ENCODE measurements at regions not wholly inside any gene's neighbourhood (a gene's known extent, or its start where the extent isn't known, plus 50 kb on each side); places are given as distances from the start of the nearest gene placed in this dataset.

- intact Hi-C loops (cut with micrococcal nuclease), result no loop called here
Observed at GRCh38 chr3:170784406-170784805, 85.6 kb downstream of the RPL22L1 start.

DNA sequence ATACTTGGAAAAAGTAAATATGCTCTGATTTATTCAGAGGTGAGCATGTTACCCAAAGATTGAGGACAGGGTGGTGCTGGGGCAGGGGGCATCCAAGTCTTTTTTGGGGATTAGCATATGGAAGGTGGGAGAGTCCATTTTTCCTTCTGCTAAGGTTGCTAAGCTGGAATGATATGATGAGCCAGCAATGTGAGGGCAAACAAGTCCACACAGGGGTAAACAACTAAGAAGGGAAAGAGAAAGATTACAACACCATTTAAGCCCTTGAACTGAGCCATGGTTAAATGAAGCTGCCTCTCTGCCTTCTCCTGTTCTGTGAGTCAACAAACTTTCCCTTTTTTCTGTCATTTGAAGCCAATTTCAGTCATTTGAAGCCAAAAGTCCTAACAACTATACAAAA, 89.0 kb downstream of the RPL22L1 start:
- intact Hi-C loops (cut with micrococcal nuclease), result no loop called here

GRCh38 chr3:170780471-170780870, 89.5 kb downstream of the RPL22L1 start:
- intact Hi-C loops (cut with micrococcal nuclease), result no loop called here

DNA sequence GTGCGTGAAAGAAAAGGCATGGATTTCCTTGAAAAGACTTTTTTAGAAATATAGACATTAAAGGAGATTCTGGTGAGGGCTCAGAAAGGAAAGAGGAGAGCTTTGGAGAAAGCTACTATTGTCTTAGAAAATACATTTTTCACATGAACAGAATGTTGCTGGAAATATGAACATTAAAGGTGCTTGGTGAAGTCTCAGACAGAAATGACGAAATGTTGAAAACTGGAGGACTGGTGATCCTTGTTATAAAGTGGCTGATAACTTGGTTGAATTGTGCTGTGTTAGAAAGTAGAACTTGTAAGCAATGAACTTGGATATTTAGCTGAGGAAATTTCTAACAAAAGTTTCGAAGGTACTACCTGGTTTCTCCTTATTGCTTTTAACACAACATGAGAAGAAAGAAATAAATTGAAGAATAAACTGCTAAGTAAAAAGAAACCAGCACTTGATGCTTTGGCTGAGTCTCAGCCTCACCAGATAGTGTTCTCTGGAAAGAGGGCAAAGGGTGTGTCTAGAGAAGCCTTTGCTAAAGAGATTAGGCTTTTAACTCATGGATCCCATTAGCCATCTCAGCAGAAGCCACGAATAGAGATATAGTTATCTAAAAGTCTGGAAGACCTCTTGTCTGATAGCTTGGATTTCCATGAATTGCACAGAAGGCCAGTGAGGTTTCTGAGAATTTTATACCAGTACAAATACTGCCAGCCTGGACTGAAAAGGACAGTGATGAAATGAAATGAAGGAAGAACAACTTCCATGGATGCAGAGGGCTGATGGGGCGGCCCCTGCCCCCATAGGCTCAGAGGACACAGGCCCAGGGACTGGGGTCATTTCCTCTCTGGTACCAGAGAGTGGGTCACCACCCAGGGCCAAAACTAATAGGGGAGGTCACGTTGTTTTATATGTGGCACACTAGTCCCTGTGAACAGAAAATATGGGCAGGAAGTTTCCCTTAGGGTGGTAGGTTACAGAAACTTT, 91.5 kb downstream of the RPL22L1 start:
- intact Hi-C loops (cut with micrococcal nuclease), result no loop called here

- intact Hi-C loops (cut with micrococcal nuclease), result no loop called here
Observed at GRCh38 chr3:170777564-170777926, 92.5 kb downstream of the RPL22L1 start.

DNA sequence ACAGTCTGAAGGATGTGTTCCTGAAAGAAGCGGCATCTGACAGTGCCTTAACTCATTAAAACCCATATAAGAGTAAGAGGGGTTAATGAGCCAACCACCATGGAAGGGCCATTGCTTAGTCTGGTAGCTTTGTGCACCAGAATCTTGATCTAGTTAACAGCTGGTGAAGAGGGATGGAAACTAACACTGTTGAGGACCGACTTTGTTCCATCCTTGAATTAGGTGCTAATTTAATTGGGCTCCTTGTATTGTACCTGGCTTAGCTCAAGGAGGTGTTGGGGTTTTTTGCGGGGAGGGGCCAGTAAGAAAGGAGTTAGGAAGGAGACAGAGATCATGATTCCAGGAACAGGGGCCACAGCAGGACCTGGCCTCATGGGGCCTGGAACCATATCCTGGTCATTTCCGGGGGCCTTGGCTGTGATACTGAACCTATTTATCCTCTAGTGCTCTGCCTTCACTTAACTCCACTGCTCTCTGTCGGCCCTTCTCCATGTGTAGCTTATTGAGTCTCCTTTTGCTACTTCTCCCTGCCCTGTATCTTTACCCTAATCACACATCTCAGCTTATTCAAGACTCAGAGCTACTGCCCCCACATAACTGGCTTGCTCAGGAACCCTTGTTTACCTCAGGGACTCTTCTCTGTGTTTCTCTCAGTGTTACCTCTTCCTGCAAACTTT, 93.0 kb downstream of the RPL22L1 start:
- intact Hi-C loops (cut with micrococcal nuclease), result no loop called here

GRCh38 chr3:170773682-170774425, 96.1 kb downstream of the RPL22L1 start:
- intact Hi-C loops (cut with micrococcal nuclease), result no loop called here

GRCh38 chr3:170772175-170772574, 97.8 kb downstream of the RPL22L1 start:
- intact Hi-C loops (cut with micrococcal nuclease), result no loop called here

DNA sequence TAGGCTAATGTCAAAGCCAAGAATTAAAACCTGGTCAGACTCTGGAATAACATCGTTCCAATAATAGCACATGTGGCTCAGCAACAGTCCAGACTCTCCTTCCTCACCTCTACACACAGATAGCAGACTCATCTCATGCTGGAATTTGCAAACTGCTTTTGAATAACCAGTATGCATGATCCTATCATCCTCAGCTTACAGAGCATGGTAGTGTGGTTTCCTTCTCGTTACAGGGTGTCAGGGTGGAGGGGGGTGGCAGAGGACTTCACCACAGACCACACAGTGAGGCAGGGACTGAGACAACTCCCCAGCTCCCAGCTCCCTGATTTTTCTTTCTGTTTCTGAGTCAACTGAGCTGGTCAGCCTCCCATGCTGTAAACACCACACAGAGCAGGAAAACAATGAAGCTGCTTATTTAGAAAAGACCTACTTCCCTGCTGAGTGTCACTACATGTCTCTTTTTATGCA, 101.6 kb downstream of the RPL22L1 start:
- intact Hi-C loops (cut with micrococcal nuclease), result no loop called here

- intact Hi-C loops (cut with micrococcal nuclease), result no loop called here
Observed at GRCh38 chr3:170767576-170767941, 102.4 kb downstream of the RPL22L1 start.

- intact Hi-C loops (cut with micrococcal nuclease), result no loop called here
Observed at GRCh38 chr3:170766823-170767575, 103.0 kb downstream of the RPL22L1 start.

GRCh38 chr3:170766253-170766652, 103.7 kb downstream of the RPL22L1 start:
- intact Hi-C loops (cut with micrococcal nuclease), result no loop called here

DNA sequence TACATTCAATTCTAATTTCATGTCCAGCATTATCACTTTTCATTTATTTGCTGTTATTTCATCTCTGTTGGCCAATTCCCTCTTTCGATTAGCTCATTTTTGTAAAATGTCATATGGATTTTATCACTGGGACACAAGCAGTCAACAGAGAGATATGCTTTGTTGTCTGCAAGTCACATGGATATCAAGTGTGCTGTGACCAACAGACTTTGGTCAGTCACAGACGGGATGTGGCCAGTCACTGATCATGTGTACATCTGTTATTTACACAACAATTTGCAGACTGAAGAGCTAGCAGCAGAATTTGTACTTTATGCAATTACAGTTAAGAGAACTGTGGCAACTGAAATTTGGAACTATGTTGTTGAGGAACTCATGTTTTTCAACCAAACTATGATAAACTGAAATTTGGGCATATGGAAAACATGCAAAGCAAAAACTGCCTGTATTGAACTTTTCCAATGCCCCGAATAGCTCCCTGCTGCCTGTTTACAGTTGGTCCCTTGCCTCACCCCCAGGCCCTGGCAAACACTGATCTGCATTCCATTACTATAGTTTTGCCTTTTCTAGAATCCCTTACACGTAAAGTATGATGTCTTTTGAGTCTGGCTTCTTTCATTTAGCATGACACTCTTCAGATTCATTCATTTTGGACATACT, 104.4 kb downstream of the RPL22L1 start:
- intact Hi-C loops (cut with micrococcal nuclease), result no loop called here

GRCh38 chr3:170764017-170764416, 106.0 kb downstream of the RPL22L1 start:
- intact Hi-C loops (cut with micrococcal nuclease), result no loop called here

GRCh38 chr3:170762064-170762463, 107.9 kb downstream of the RPL22L1 start:
- intact Hi-C loops (cut with micrococcal nuclease), result no loop called here

DNA sequence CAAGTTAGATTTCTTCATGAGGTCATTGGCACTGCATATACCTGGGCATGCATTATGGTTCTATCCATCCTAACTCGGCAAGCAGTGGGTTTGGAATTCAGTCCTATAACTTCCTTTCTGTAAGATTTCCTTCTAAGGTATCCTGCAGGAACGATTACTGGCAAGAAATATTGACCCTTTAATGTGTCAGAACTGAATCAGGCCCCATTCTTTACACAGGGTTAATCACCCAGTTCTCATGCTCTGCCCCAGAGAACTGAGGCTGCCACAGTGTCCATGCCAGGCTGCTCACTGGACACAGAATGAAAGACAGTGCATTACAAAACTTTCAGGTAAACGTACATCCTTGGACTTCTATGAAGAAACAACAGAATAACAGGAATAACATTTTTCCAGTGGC, 108.9 kb downstream of the RPL22L1 start:
- intact Hi-C loops (cut with micrococcal nuclease), result no loop called here

DNA sequence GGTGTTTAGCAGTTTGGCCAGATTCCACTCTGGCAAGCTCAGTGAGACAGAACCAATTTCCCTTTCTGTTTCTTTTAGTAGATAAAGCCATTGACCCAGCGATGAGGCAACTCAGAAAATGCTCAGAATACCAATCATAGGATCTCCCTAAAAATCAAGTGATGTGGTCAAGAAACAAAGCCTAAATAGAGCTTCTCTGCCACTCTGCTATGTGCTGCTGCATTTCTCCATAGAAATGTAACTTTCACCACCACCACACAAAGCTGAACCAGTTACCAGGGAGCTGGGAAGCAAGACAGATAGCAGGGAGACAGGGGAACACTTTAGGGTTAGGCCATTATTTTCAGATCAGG, 109.8 kb downstream of the RPL22L1 start:
- intact Hi-C loops (cut with micrococcal nuclease), result no loop called here

DNA sequence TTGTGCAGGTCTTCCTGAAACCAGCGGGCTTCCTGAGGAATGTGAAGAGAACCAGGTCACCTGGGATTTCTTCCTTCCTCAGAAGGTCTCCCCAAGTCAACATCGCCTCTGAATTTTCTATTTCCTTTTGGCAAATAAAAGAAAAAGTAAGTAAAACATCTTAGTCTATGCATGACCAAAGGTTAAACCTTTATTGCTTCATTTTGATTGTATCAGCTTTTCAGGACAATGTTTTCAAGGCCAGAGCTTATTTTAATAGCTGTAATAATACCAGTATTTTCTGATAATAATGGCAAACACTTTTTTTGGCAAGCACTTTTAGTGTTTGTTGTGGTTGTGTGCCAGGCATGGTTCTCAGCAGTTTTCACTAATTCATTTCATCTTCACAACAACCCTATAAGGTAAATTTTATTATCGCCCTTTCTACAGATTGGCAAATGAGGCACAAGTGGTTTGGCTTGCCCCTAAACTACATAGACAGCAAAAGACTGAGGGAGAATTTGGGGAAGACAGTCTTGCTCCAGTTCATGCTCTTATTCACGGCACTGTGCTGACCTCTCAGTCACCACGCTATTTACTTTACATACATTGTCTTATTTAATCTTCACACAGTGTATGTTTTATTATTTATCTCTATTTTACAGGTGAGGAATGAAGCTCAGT, 110.4 kb downstream of the RPL22L1 start:
- intact Hi-C loops (cut with micrococcal nuclease), result no loop called here

DNA sequence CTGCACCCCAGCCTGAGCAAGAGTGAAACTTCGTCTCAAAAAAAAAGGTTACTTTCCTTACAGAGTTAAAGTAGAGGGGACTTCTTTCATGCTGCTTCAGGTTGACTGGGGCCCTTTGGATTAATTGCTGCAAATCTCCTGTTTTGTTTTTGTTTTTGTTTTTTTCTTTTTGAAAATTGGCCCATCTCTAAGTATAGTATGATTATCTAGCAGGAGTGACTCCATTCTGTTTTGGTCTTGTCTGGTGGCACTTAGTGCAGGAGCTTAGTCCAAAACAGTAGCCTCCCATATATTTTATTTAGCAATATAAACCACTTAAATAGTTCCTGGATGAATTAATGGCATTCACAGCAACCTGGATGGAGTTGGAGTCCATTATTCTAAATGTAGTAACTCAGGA, 113.0 kb downstream of the RPL22L1 start:
- intact Hi-C loops (cut with micrococcal nuclease), result no loop called here

DNA sequence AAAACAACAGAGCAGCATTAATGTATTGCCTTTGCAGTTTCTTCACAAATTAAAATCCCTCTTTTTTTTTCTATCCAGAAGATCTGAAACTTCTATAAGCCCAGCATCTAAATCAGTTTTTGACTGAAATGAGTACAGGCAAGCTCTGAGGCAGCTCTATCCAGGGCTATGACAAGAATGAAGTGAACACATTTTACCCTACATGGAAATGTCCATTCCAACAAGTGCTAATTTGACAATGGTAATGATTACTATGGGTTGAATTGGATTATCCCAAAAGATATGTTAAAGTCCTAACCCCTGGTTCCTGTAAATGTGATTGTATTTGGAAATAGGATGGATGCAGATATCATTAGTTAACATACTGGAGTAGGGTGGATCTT, 115.7 kb downstream of the RPL22L1 start:
- intact Hi-C loops (cut with micrococcal nuclease), result no loop called here
